ENCODE measurements at regions not wholly inside any gene's neighbourhood (a gene's known extent, or its start where the extent isn't known, plus 50 kb on each side); places are given as distances from the start of the nearest gene placed in this dataset.

- Histone ChIP-seq H3K36me3 (ENCODE audit: control insufficient read depth in 2 of 2, extremely low read depth in 1 of 2, insufficient read depth in 2 of 2, low read length in 2 of 2) (no peaks in the 10 kb centered on the region), H3K4me2 (ENCODE audit: insufficient read depth, low read length) (no peak overlapping the region), H4K20me1 (replicated peaks; ENCODE audit: control insufficient read depth, extremely low read depth, insufficient read depth, low read length) (no peaks in the 10 kb centered on the region), H3K27ac (ENCODE audit: insufficient read depth, low read depth, low read length) (no peak overlapping the region), H3K9me3 (replicated peaks; ENCODE audit: control insufficient read depth, insufficient read depth, low read length) (no peaks in the 10 kb centered on the region), H2AFZ (ENCODE audit: low read depth, low read length) (no peak overlapping the region), H3K9ac (replicated peaks; ENCODE audit: extremely low read depth, insufficient read depth, low read length) (no peak overlapping the region), H3K27me3 (ENCODE audit: control insufficient read depth in 2 of 2, insufficient read depth in 2 of 2, low read length in 2 of 2) (no peaks in the 10 kb centered on the region), H3K4me3 (replicated peaks in 1 of 3; ENCODE audit: insufficient read depth in 1 of 3, low read depth in 1 of 3, low read length in 3 of 3) (no peak overlapping the region), H3K9me1 (replicated peaks; ENCODE audit: control insufficient read depth, extremely low read depth, insufficient read depth, low read length) (no peaks in the 10 kb centered on the region), H3K4me1 (ENCODE audit: control insufficient read depth, extremely low read depth, insufficient read depth, low read length) (peaks cover 39% of the 10 kb centered on the region), H3K79me2 (ENCODE audit: control insufficient read depth, insufficient read depth, low read length) (no peaks in the 10 kb centered on the region)
- no peak for FAIRE-seq
- CTCF ChIA-PET, result interaction anchor here (0.8 kb wide), 1 partner anchor 14 kb away, joined by 3 read pairs; no protein-coding TSS in a partner anchor
- DNase-seq (ENCODE audit: low read depth, low spot score), result no peak
- no peak for TF ChIP-seq EZH2 (IDR thresholded peaks at IDR 0.05; ENCODE audit: borderline replicate concordance, low read depth, low read length, severe bottlenecking)
- no peak for TF ChIP-seq JUN (IDR thresholded peaks at IDR 0.05; ENCODE audit: borderline replicate concordance, insufficient read depth, insufficient read length, low read depth)
- TF ChIP-seq MAX (IDR thresholded peaks at IDR 0.05; ENCODE audit: insufficient read depth, insufficient read length), result no peak
- no peak for TF ChIP-seq POLR2AphosphoS5 (IDR thresholded peaks at IDR 0.05; ENCODE audit: insufficient read depth, low read depth, low read length)
- TF ChIP-seq, protein P1, sequence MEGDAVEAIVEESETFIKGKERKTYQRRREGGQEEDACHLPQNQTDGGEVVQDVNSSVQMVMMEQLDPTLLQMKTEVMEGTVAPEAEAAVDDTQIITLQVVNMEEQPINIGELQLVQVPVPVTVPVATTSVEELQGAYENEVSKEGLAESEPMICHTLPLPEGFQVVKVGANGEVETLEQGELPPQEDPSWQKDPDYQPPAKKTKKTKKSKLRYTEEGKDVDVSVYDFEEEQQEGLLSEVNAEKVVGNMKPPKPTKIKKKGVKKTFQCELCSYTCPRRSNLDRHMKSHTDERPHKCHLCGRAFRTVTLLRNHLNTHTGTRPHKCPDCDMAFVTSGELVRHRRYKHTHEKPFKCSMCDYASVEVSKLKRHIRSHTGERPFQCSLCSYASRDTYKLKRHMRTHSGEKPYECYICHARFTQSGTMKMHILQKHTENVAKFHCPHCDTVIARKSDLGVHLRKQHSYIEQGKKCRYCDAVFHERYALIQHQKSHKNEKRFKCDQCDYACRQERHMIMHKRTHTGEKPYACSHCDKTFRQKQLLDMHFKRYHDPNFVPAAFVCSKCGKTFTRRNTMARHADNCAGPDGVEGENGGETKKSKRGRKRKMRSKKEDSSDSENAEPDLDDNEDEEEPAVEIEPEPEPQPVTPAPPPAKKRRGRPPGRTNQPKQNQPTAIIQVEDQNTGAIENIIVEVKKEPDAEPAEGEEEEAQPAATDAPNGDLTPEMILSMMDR (IDR thresholded peaks at IDR 0.05; ENCODE audit: extremely low read depth in 1 of 2, insufficient read depth in 1 of 2, low read depth in 1 of 2, low read length in 2 of 2), result no peak
- no peak for TF ChIP-seq GATA2 (IDR thresholded peaks at IDR 0.05; ENCODE audit: insufficient read depth, insufficient read length, low read depth, low read length)
- TF ChIP-seq FOS (IDR thresholded peaks at IDR 0.05; ENCODE audit: borderline replicate concordance, insufficient read depth, low read length), result no peak
- no peak for TF ChIP-seq POLR2A (IDR thresholded peaks at IDR 0.05; ENCODE audit: low read depth, low read length)
- no peak for TF ChIP-seq MYC (IDR thresholded peaks at IDR 0.05; ENCODE audit: low read depth, low read length)
- BruUV-seq (replicated peaks), result no TSS peak
- dilution Hi-C loops (cut with MboI; ENCODE audit: extremely low pct_ligation_motif_present, low sequenced_read_pairs), result no loop called here
- intact Hi-C loops (cut with micrococcal nuclease), result no loop called here
- POLR2A ChIA-PET, result no interaction called here
Observed at GRCh38 chr20:23260181-23260840, 90.3 kb upstream of the NXT1 start.

Data from endothelial cell of umbilical vein (primary cell).